ES-I3 (cell line): ENCODE measurements at regions not wholly inside any gene's neighbourhood (a gene's known extent, or its start where the extent isn't known, plus 50 kb on each side); places are given as distances from the start of the nearest gene placed in this dataset.
"Not testable (repeated sequence)": the region's sequence is repeated elsewhere in the genome, so short reads cannot be mapped to it uniquely, and the experiment has no call there.

Experiments
- H3K36me3 ChIP-seq: 2 replicates; pipeline ENCODE4 v1.6.1; 2013; ENCODE audit warnings: mild to moderate bottlenecking, low read length, control low read depth, moderate library complexity; ENCODE audit not compliant: insufficient read depth
- H3K4me1 ChIP-seq: 2 replicates; pipeline ENCODE4 v1.6.1; 2013; ENCODE audit warnings: mild to moderate bottlenecking, control low read depth, low read length; ENCODE audit not compliant: insufficient read depth
- H3K9ac ChIP-seq: 2 replicates; pipeline ENCODE4 v1.6.1; 2013; ENCODE audit warnings: low read depth, mild to moderate bottlenecking, low read length, moderate library complexity
- H3K9me3 ChIP-seq: 2 replicates; pipeline ENCODE4 v1.6.1; 2013; ENCODE audit warnings: mild to moderate bottlenecking, low read length, moderate library complexity; ENCODE audit not compliant: control insufficient read depth, insufficient read depth

DNA sequence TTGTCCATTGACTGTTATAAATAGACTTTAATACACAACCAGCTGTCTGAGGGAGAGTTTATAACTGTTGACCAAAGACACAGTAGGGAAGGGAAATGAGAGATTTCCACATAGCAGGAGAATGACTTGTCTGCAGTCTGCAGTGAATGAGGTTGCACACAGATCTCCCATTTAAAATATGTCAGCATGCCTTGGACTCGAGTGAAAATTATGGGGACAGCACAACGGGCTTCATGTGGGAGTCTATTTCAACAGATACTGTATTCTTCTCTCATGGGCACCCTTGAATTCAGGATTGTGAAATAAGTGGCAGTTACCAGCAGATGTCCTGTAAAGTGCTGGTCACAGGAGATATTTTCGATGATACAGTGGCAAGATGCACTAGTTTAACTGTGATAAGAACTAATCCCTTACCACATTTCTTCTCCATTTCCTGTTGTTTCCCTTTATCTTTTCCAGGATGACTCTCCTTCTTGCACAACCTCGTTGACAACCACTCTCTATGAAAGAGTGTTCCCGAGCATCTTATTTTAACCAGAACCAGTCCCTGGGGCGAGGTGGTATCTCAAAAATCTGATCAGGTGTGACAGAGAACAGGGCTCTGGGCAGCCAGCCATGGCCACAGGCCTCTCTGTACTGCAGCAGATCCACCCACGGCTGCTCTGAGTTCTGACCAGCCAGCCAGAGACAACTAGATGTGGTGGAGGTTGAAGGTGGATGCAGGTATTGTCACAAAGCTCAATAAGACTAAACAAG, 51.5 kb upstream of the MAP3K1 start:
- H3K4me1 ChIP-seq: 0 out of 2 replicates have a peak, but pooled peaks cover 3% of the 10 kb centered on the region
- H3K9me3 ChIP-seq: no peaks in the 10 kb centered on the region
- no peak overlapping the region for H3K9ac ChIP-seq
- H3K36me3 ChIP-seq: no peaks in the 10 kb centered on the region

DNA sequence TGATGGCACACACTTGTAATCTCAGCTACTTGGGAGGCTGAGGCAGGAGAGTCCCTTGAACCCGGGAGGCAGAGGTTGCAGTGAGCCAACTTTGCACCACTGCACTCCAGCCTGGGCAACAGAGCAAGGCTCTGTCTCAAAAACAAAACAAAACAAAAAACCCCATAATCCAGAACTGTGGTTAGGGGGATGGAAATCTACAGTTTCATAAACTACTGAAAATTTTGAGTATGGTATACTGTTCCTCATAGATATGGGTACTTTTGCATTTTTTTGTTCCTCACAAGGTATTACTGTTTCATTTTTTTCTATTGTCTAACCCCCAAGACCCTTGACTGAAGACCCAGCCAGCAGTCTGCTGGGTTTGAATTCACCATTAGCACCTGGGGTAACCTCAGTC, 52.2 kb upstream of the MAP3K1 start:
- H3K9ac ChIP-seq: no peak overlapping the region
- no peaks in the 10 kb centered on the region for H3K9me3 ChIP-seq
- no peaks in the 10 kb centered on the region for H3K36me3 ChIP-seq
- H3K4me1 ChIP-seq: 0 out of 2 replicates have a peak, but pooled peaks cover 3% of the 10 kb centered on the region

DNA sequence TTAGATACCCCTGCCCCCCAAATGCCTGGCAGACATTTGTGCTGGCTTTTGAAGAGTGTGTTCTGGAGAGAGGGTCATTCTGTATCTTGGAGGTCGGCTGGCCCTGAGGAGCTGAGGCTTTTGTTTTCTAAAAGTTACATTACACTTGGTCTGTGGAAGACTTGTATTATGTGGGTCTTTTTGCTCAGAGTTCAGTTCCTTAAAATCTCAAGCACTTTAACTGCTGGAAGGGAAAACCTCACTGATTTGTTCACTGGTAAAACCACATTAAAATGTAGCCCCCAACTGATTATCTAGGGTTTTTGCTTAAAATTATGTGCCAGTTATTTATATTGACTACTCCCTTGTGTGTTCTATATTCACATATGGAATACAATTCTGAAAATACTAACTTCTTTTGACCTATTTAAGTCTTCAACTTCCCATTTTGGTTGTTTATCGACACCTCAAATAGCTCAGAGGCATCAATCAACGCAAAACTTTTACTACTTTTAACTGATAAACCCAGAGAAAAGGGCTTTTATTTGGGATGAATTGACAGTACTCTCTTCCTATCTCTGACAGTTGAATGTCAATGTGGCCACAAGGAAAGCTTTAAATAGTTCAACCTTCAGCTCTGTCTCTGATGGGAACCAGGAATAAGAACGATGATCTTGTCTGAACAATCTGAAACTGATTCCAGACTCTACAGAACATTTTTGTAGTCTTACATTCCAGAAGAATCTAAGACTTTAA, 54.0 kb upstream of the MAP3K1 start:
- H3K9me3 ChIP-seq: no peaks in the 10 kb centered on the region
- H3K36me3 ChIP-seq: no peaks in the 10 kb centered on the region
- no peak overlapping the region for H3K9ac ChIP-seq
- H3K4me1 ChIP-seq: 0 out of 2 replicates have a peak, but pooled peaks cover 3% of the 10 kb centered on the region

GRCh38 chr5:56760723-56761122, 54.6 kb upstream of the MAP3K1 start:
- Histone ChIP-seq H3K9me3 (no peaks in the 10 kb centered on the region), H3K9ac (no peak overlapping the region), H3K36me3 (no peaks in the 10 kb centered on the region), H3K4me1 (0 out of 2 replicates have a peak, but pooled peaks cover 3% of the 10 kb centered on the region)

DNA sequence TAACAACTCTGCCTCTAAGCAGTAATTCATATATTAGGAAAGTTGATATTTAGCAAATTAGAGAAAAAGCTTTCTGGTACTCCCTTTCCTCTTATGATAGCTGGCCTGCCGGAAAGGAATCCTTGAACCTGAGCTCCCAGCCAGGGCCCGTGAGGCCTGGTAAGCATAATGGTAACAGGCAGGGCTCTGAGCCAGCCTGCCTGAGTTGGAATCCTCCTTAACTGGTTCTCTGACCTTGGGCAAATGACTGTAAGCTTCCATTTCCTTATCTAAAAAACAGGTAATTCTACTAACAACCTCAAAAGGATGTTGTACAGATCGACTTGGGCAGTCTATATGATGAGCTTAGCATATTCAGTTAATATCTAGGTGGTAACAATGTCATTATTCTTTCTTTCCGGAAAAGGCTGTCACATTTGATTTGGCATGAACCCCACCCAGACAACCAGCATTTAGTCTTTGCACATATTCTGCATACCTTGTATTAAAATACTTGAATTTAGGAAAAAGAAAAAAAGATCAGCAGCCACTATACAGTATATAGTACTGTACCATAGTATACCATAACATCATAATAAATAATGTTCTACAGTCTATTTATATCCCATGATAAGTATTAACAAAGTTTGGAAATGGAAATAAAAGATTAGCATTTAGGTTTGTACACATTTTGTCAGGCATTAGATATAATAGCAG, 55.7 kb upstream of the MAP3K1 start:
- Histone ChIP-seq H3K9me3 (no peaks in the 10 kb centered on the region), H3K4me1 (0 out of 2 replicates have a peak, but pooled peaks cover 3% of the 10 kb centered on the region), H3K9ac (no peak overlapping the region), H3K36me3 (no peaks in the 10 kb centered on the region)

DNA sequence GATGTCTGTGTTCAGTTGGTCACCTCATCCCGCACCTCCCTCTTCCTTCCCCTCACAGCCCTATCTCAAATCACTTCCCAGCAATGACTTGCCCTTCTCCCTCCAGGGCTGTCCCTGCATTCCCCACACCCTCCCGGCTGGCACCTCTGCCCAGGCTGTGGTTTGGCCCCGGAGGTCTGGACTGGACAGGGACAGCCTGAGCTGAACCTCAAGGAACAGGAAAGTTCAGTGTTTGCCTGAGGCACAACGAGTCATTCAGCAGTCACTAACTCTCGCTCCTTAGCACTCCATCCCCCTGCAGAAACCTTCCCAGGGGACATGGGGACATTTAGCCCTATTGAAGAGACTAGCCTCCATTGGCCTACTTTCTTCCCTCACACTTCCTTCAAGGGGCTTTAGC, 58.3 kb upstream of the MAP3K1 start:
- no peaks in the 10 kb centered on the region for H3K36me3 ChIP-seq
- H3K4me1 ChIP-seq: 0 out of 2 replicates have a peak, but pooled peaks cover 3% of the 10 kb centered on the region
- no peak overlapping the region for H3K9ac ChIP-seq
- H3K9me3 ChIP-seq: no peaks in the 10 kb centered on the region

DNA sequence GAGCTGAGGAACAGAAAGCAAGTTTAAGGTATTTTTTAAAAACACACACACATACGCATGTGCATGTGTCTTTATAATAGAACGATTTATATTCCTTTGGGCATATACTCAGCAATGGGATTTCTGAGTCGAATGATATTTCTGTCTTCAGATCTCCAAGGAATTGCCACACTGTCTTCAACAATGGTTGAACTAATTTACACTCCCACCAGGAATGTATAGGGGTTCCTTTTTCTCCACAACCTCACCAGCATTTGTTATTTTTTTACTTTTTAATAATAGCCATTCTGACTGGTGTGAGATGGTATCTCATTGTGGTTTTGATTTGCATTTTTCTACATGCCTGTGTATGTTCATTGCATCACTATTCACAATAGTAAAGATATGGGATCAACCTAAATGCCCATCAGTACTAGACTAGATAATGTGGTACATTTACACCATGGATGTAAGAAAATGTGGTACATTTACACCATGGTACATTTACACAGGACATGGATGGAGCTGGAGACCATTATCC, 60.3 kb upstream of the MAP3K1 start:
- no peaks in the 10 kb centered on the region for H3K36me3 ChIP-seq
- H3K4me1 ChIP-seq: no peaks in the 10 kb centered on the region
- H3K9me3 ChIP-seq: no peaks in the 10 kb centered on the region
- H3K9ac ChIP-seq: no peak overlapping the region

DNA sequence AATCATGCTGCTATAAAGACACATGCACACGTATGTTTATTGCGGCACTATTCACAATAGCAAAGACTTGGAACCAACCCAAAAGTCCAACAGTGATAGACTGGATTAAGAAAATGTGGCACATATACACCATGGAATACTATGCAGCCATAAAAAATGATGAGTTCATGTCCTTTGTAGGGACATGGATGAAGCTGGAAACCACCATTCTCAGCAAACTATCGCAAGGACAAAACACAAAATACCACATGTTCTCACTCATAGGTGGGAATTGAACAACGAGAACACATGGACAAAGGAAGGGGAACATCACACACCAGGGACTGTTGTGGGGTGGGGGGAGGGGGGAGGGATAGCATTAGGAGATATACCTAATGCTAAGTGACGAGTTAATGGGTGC, 61.8 kb upstream of the MAP3K1 start:
- H3K9me3 ChIP-seq, H3K9ac ChIP-seq, H3K36me3 ChIP-seq, H3K4me1 ChIP-seq: not testable (repeated sequence)

GRCh38 chr5:56751572-56752313, 63.6 kb upstream of the MAP3K1 start:
- Histone ChIP-seq H3K9me3 (no peaks in the 10 kb centered on the region), H3K9ac (no peak overlapping the region), H3K4me1 (no peaks in the 10 kb centered on the region), H3K36me3 (no peaks in the 10 kb centered on the region)

DNA sequence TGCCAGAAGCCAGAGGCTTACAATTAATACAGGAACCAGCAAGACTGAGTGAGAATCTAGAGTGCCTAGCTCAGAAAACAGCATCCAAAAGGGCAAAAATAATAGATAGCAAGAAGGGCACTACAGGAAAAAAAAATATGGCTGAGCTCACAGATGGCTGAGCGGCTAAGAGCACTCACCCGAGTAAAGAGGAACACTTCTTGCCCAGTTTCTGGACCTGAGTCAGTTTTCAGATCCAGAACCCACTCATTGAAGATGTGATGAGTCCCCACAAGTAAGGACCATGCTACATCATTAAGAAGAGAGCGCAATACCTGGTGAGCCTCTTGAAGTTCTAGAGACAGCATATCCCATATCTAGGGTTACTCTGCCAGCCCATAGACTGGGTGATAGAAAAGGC, 65.5 kb upstream of the MAP3K1 start:
- Histone ChIP-seq H3K9me3 (no peaks in the 10 kb centered on the region), H3K36me3 (no peaks in the 10 kb centered on the region), H3K9ac (no peak overlapping the region), H3K4me1 (no peaks in the 10 kb centered on the region)

GRCh38 chr5:56746553-56747339, 68.6 kb upstream of the MAP3K1 start:
- Histone ChIP-seq H3K36me3 (no peaks in the 10 kb centered on the region), H3K9me3 (no peaks in the 10 kb centered on the region), H3K4me1 (no peaks in the 10 kb centered on the region), H3K9ac (no peak overlapping the region)

DNA sequence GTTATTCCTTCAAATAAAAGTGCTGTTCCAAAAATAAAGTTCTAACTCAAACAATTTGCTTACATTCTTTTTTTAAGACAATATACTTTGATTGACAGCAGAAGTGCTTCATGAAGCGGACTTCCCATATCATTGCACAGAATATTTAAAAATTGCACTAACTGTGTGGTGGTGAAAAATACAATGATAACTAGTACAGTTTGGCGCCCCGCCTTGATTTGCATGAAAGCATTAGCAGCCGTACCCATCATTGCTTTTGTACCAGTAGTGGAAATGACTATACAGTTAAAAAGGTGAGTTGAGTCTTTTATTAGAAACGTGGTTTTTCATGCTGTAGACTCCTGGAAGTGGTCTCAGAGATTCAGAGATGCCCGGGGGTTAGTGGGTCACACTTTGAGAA, 69.5 kb upstream of the MAP3K1 start:
- Histone ChIP-seq H3K9me3 (no peaks in the 10 kb centered on the region), H3K36me3 (no peaks in the 10 kb centered on the region), H3K9ac (no peak overlapping the region), H3K4me1 (no peaks in the 10 kb centered on the region)

- Histone ChIP-seq H3K9me3 (no peaks in the 10 kb centered on the region), H3K9ac (no peak overlapping the region), H3K36me3 (no peaks in the 10 kb centered on the region), H3K4me1 (no peaks in the 10 kb centered on the region)
Observed at GRCh38 chr5:56740868-56741267, 74.5 kb upstream of the MAP3K1 start.
